ENCODE measurements at regions not wholly inside any gene's neighbourhood (a gene's known extent, or its start where the extent isn't known, plus 50 kb on each side); places are given as distances from the start of the nearest gene placed in this dataset.

- no peak for TF ChIP-seq SIN3A (IDR thresholded peaks at IDR 0.05; ENCODE audit: borderline replicate concordance, insufficient read depth, low read length)
Observed at GRCh38 chr18:40531051-40531450, 1424.0 kb upstream of the PIK3C3 start.

- TF ChIP-seq FOXP2 (optimal IDR thresholded peaks at IDR 0.05; ENCODE audit: borderline replicate concordance, extremely low read depth, extremely low read length, insufficient read depth) = no peak
- TF ChIP-seq POLR2AphosphoS5 (IDR thresholded peaks at IDR 0.05; ENCODE audit: low read depth, low read length) = no peak
- TF ChIP-seq TAF1 (IDR thresholded peaks at IDR 0.05; ENCODE audit: borderline replicate concordance, insufficient read depth, low read length) = no peak
- TF ChIP-seq REST (IDR thresholded peaks at IDR 0.05; ENCODE audit: insufficient read depth in 1 of 2, low read depth in 2 of 2, low read length in 2 of 2) = no peak
- no peak for TF ChIP-seq SIN3A (IDR thresholded peaks at IDR 0.05; ENCODE audit: borderline replicate concordance, insufficient read depth, low read length)
Observed at GRCh38 chr18:40529478-40529877, 1425.6 kb upstream of the PIK3C3 start.

GRCh38 chr18:40524881-40525280, 1430.2 kb upstream of the PIK3C3 start:
- TF ChIP-seq SIN3A (IDR thresholded peaks at IDR 0.05; ENCODE audit: borderline replicate concordance, insufficient read depth, low read length) = no peak
- no peak for TF ChIP-seq REST (IDR thresholded peaks at IDR 0.05; ENCODE audit: insufficient read depth in 1 of 2, low read depth in 2 of 2, low read length in 2 of 2)

GRCh38 chr18:40523287-40523686, 1431.7 kb upstream of the PIK3C3 start:
- TF ChIP-seq REST (IDR thresholded peaks at IDR 0.05; ENCODE audit: insufficient read depth in 1 of 2, low read depth in 2 of 2, low read length in 2 of 2) (no peak), FOXP2 (optimal IDR thresholded peaks at IDR 0.05; ENCODE audit: borderline replicate concordance, extremely low read depth, extremely low read length, insufficient read depth) (no peak), TAF1 (IDR thresholded peaks at IDR 0.05; ENCODE audit: borderline replicate concordance, insufficient read depth, low read length) (no peak)

- TF ChIP-seq POLR2AphosphoS5 (IDR thresholded peaks at IDR 0.05; ENCODE audit: low read depth, low read length) = no peak
- TF ChIP-seq REST (IDR thresholded peaks at IDR 0.05; ENCODE audit: insufficient read depth in 1 of 2, low read depth in 2 of 2, low read length in 2 of 2) = no peak
- no peak for TF ChIP-seq FOXP2 (optimal IDR thresholded peaks at IDR 0.05; ENCODE audit: borderline replicate concordance, extremely low read depth, extremely low read length, insufficient read depth)
- no peak for TF ChIP-seq TAF1 (IDR thresholded peaks at IDR 0.05; ENCODE audit: borderline replicate concordance, insufficient read depth, low read length)
- TF ChIP-seq SIN3A (IDR thresholded peaks at IDR 0.05; ENCODE audit: borderline replicate concordance, insufficient read depth, low read length) = no peak
Observed at GRCh38 chr18:40501026-40501425, 1454.0 kb upstream of the PIK3C3 start.

- TF ChIP-seq REST (IDR thresholded peaks at IDR 0.05; ENCODE audit: insufficient read depth in 1 of 2, low read depth in 2 of 2, low read length in 2 of 2) (no peak), POLR2AphosphoS5 (IDR thresholded peaks at IDR 0.05; ENCODE audit: low read depth, low read length) (no peak), FOXP2 (optimal IDR thresholded peaks at IDR 0.05; ENCODE audit: borderline replicate concordance, extremely low read depth, extremely low read length, insufficient read depth) (no peak), SIN3A (IDR thresholded peaks at IDR 0.05; ENCODE audit: borderline replicate concordance, insufficient read depth, low read length) (no peak), TAF1 (IDR thresholded peaks at IDR 0.05; ENCODE audit: borderline replicate concordance, insufficient read depth, low read length) (no peak)
Observed at GRCh38 chr18:40494603-40495002, 1460.4 kb upstream of the PIK3C3 start.

All from PFSK-1 (cell line).